ENCODE measurements at regions not wholly inside any gene's neighbourhood (a gene's known extent, or its start where the extent isn't known, plus 50 kb on each side); places are given as distances from the start of the nearest gene placed in this dataset.

GRCh38 chr1:73910466-73910865, 287.5 kb downstream of the LRRIQ3 start:
- no peak for DNase-seq
- intact Hi-C loops (cut with DNase I; ENCODE audit: low total_unique reads), result no loop called here
- H3K9me3 ChIP-seq, result peaks cover 0 to 21% (median 16%) of the 10 kb centered on the region in 4 donors
- H3K4me1 ChIP-seq, result no peaks in the 10 kb centered on the region
- no peaks in the 10 kb centered on the region for H3K36me3 ChIP-seq
- 60 to 80% (median 68%) methylated on average over 1 of the region's 1 CpG for WGBS, 5 donors
- TF ChIP-seq POLR2A (IDR thresholded peaks at IDR 0.05) (no peak), POLR2AphosphoS5 (IDR thresholded peaks at IDR 0.05) (no peak), EP300 (IDR thresholded peaks at IDR 0.05) (no peak), CTCF (IDR thresholded peaks at IDR 0.05) (no peak)
- no peaks in the 10 kb centered on the region for H3K27me3 ChIP-seq
- H3K27ac ChIP-seq, result no peak overlapping the region
- H3K4me3 ChIP-seq, result no peak overlapping the region

- Histone ChIP-seq H3K27me3 (no peaks in the 10 kb centered on the region), H3K4me1 (no peaks in the 10 kb centered on the region), H3K27ac (no peak overlapping the region), H3K9me3 (peaks cover 0 to 21% (median 16%) of the 10 kb centered on the region in 4 donors), H3K4me3 (no peak overlapping the region), H3K36me3 (no peaks in the 10 kb centered on the region)
- TF ChIP-seq POLR2AphosphoS5 (IDR thresholded peaks at IDR 0.05) (no peak), CTCF (IDR thresholded peaks at IDR 0.05) (no peak), EP300 (IDR thresholded peaks at IDR 0.05) (no peak), POLR2A (IDR thresholded peaks at IDR 0.05) (no peak)
- no peak for DNase-seq
- intact Hi-C loops (cut with DNase I; ENCODE audit: low total_unique reads), result no loop called here
- 71 to 79% (median 72%) methylated on average over 2 of the region's 2 CpGs for WGBS, 5 donors
Measured at GRCh38 chr1:73910062-73910461, 287.9 kb downstream of the LRRIQ3 start.

- Histone ChIP-seq H3K9me3 (peaks cover 0 to 21% (median 16%) of the 10 kb centered on the region in 4 donors), H3K36me3 (no peaks in the 10 kb centered on the region), H3K4me1 (no peaks in the 10 kb centered on the region), H3K4me3 (no peak overlapping the region), H3K27me3 (no peaks in the 10 kb centered on the region), H3K27ac (no peak overlapping the region)
- TF ChIP-seq POLR2AphosphoS5 (IDR thresholded peaks at IDR 0.05) (no peak), POLR2A (IDR thresholded peaks at IDR 0.05) (no peak), CTCF (IDR thresholded peaks at IDR 0.05) (no peak), EP300 (IDR thresholded peaks at IDR 0.05) (no peak)
- WGBS, 5 donors, result 70 to 80% (median 78%) methylated on average over 2 of the region's 2 CpGs
- DNase-seq, result no peak
- intact Hi-C loops (cut with DNase I; ENCODE audit: low total_unique reads), result no loop called here
Measured at GRCh38 chr1:73909043-73909562, 288.9 kb downstream of the LRRIQ3 start.

GRCh38 chr1:73907051-73907450, 290.9 kb downstream of the LRRIQ3 start:
- Histone ChIP-seq H3K9me3 (peaks cover 0 to 3% (median 2%) of the 10 kb centered on the region in 4 donors), H3K36me3 (no peaks in the 10 kb centered on the region), H3K4me1 (no peaks in the 10 kb centered on the region), H3K27ac (no peak overlapping the region), H3K4me3 (no peak overlapping the region), H3K27me3 (no peaks in the 10 kb centered on the region)
- intact Hi-C loops (cut with DNase I; ENCODE audit: low total_unique reads), result no loop called here
- TF ChIP-seq CTCF (IDR thresholded peaks at IDR 0.05), result no peak
- no peak for TF ChIP-seq POLR2A (IDR thresholded peaks at IDR 0.05)
- TF ChIP-seq POLR2AphosphoS5 (IDR thresholded peaks at IDR 0.05), result no peak
- TF ChIP-seq EP300 (IDR thresholded peaks at IDR 0.05), result no peak
- DNase-seq, result no peak
- WGBS, 5 donors, result 20 to 36% (median 32%) methylated on average over 1 of the region's 1 CpG
